H9 (cell line): ENCODE measurements at regions not wholly inside any gene's neighbourhood (a gene's known extent, or its start where the extent isn't known, plus 50 kb on each side); places are given as distances from the start of the nearest gene placed in this dataset.

Source experiments
- DNase-seq: peaks from one replicate; pipeline ENCODE4 v3.0.0-alpha.2; 2017
- H2AFZ ChIP-seq: one replicate; pipeline ENCODE4 v1.6.1; 2013; ENCODE audit warnings: mild to moderate bottlenecking, low read length, control low read depth, moderate library complexity
- H2AK5ac ChIP-seq: 2 replicates; pipeline ENCODE4 v1.6.1; 2013; ENCODE audit warnings: low read length, control low read depth, mixed read lengths; ENCODE audit not compliant: insufficient read length
- H2BK120ac ChIP-seq: one replicate; pipeline ENCODE4 v1.6.1; 2013; ENCODE audit warnings: low read depth, mild to moderate bottlenecking, low read length, control low read depth, inconsistent platforms; ENCODE audit not compliant: poor library complexity, severe bottlenecking
- H2BK12ac ChIP-seq: 2 replicates; pipeline ENCODE4 v1.6.1; 2013; ENCODE audit warnings: low read length, control low read depth, mixed read lengths, low read depth; ENCODE audit not compliant: insufficient read length
- H2BK15ac ChIP-seq: 2 replicates; pipeline ENCODE4 v1.6.1; 2013; ENCODE audit warnings: low read depth, low read length, control low read depth
- H2BK20ac ChIP-seq: one replicate; pipeline ENCODE4 v1.6.1; 2013; ENCODE audit warnings: low read depth, mild to moderate bottlenecking, low read length, control low read depth, inconsistent platforms; ENCODE audit not compliant: poor library complexity, severe bottlenecking
- H2BK5ac ChIP-seq: 2 replicates; pipeline ENCODE4 v1.6.1; 2013; ENCODE audit warnings: low read length, control low read depth, mixed read lengths; ENCODE audit not compliant: insufficient read length
- H3K14ac ChIP-seq: 2 replicates; pipeline ENCODE4 v1.6.1; 2013; ENCODE audit warnings: low read length, control low read depth; ENCODE audit not compliant: insufficient read depth
- H3K18ac ChIP-seq: 2 replicates; pipeline ENCODE4 v1.6.1; 2013; ENCODE audit warnings: low read depth, mild to moderate bottlenecking, mixed read lengths, low read length, control low read depth; ENCODE audit not compliant: insufficient read length
- H3K23ac ChIP-seq: 2 replicates; pipeline ENCODE4 v1.6.1; 2013; ENCODE audit warnings: low read length, control low read depth, mixed read lengths, low read depth; ENCODE audit not compliant: insufficient read length
- H3K23me2 ChIP-seq: 2 replicates; pipeline ENCODE4 v1.6.1; 2013; ENCODE audit warnings: low read depth, mild to moderate bottlenecking, mixed read lengths, low read length, control low read depth; ENCODE audit not compliant: insufficient read length, poor library complexity, severe bottlenecking
- H3K27ac ChIP-seq: 2 replicates; pipeline ENCODE4 v1.5.1; 2013; ENCODE audit warnings: low read length, control low read depth, mixed read lengths, low read depth; ENCODE audit not compliant: insufficient read length
- H3K27me3 ChIP-seq: 2 replicates; pipeline ENCODE4 v1.6.1; 2013; ENCODE audit warnings: low read length, control low read depth, inconsistent platforms; ENCODE audit not compliant: insufficient read depth
- H3K4ac ChIP-seq: 2 replicates; pipeline ENCODE4 v1.6.1; 2013; ENCODE audit warnings: low read depth, mild to moderate bottlenecking, control low read depth, inconsistent platforms, low read length, moderate library complexity
- H3K4me1 ChIP-seq: 2 replicates; pipeline ENCODE4 v1.6.1; 2013; ENCODE audit warnings: low read length, control low read depth, inconsistent platforms; ENCODE audit not compliant: insufficient read depth
- H3K4me2 ChIP-seq: 2 replicates; pipeline ENCODE4 v1.6.1; 2013; ENCODE audit warnings: low read length, control low read depth, mixed read lengths; ENCODE audit not compliant: insufficient read length, insufficient read depth
- H3K56ac ChIP-seq: 2 replicates; pipeline ENCODE4 v1.6.1; 2013; ENCODE audit warnings: low read depth, mild to moderate bottlenecking, mixed read lengths, low read length, control low read depth; ENCODE audit not compliant: insufficient read length
- H3K79me1 ChIP-seq: 2 replicates; pipeline ENCODE4 v1.6.1; 2013; ENCODE audit warnings: low read depth, mild to moderate bottlenecking, moderate library complexity, low read length, control low read depth, inconsistent platforms; ENCODE audit not compliant: insufficient read depth, poor library complexity, severe bottlenecking
- H3K79me2 ChIP-seq: 2 replicates; pipeline ENCODE4 v1.6.1; 2013; ENCODE audit warnings: low read length, control low read depth, inconsistent platforms; ENCODE audit not compliant: insufficient read depth
- H3K9ac ChIP-seq: 2 replicates; pipeline ENCODE4 v1.6.1; 2013; ENCODE audit warnings: low read length, control low read depth, mixed read lengths; ENCODE audit not compliant: insufficient read length; ENCODE audit errors: extremely low read depth
- H3K9me3 ChIP-seq: one replicate; pipeline ENCODE4 v1.6.1; 2013; ENCODE audit warnings: low read depth, low read length, inconsistent platforms; ENCODE audit not compliant: control insufficient read depth
- H3T11ph ChIP-seq: one replicate; pipeline ENCODE4 v1.6.1; 2013; ENCODE audit warnings: mild to moderate bottlenecking, low read length, control low read depth, inconsistent platforms
- H4K20me1 ChIP-seq: one replicate; pipeline ENCODE4 v1.6.1; 2013; ENCODE audit not compliant: control insufficient read depth, insufficient read length, insufficient read depth
- H4K5ac ChIP-seq: 2 replicates; pipeline ENCODE4 v1.6.1; 2013; ENCODE audit warnings: low read depth, mild to moderate bottlenecking, mixed read lengths, low read length, control low read depth; ENCODE audit not compliant: insufficient read length
- H4K8ac ChIP-seq: replicated peaks from 2 replicates; pipeline ENCODE4 v1.6.1; 2013; ENCODE audit warnings: low read length, control low read depth, mixed read lengths, low read depth; ENCODE audit not compliant: insufficient read length
- H4K91ac ChIP-seq: 2 replicates; pipeline ENCODE4 v1.6.1; 2013; ENCODE audit warnings: low read depth, mild to moderate bottlenecking, moderate library complexity, mixed read lengths, low read length, control low read depth; ENCODE audit not compliant: insufficient read length
- H3K27ac Mint-ChIP-seq, 3 experiments: 2 replicates in 2 of 3; 3 replicates in 1 of 3; pipeline ENCODE4 v1.8.0; 2020 to 2021; ENCODE audit warnings: mixed read lengths in 3 of 3, mild to moderate bottlenecking in 1 of 3, moderate library complexity in 1 of 3
- H3K27me3 Mint-ChIP-seq: 2 replicates; pipeline ENCODE4 v1.8.0; 2021; ENCODE audit warnings: low read depth, mild to moderate bottlenecking, moderate library complexity, mixed read lengths
- H3K36me3 Mint-ChIP-seq, 3 experiments: 2 replicates in 2 of 3; 3 replicates in 1 of 3; pipeline ENCODE4 v1.8.0; 2020 to 2021; ENCODE audit warnings: low read depth in 3 of 3, mixed read lengths in 3 of 3; ENCODE audit not compliant: insufficient read depth in 1 of 3
- H3K4me1 Mint-ChIP-seq, 2 experiments: 2 replicates each; pipeline ENCODE4 v1.8.0; 2020; ENCODE audit warnings: mixed read lengths in 2 of 2
- H3K4me3 Mint-ChIP-seq, 2 experiments: 2 replicates in 1 of 2; 3 replicates in 1 of 2; pipeline ENCODE4 v1.8.0; 2020 to 2021; ENCODE audit warnings: mild to moderate bottlenecking in 2 of 2, mixed read lengths in 2 of 2, moderate library complexity in 1 of 2
- H3K9me3 Mint-ChIP-seq, 2 experiments: 2 replicates in 1 of 2; 3 replicates in 1 of 2; pipeline ENCODE4 v1.8.0; 2020; ENCODE audit warnings: mild to moderate bottlenecking in 2 of 2, mixed read lengths in 2 of 2, moderate library complexity in 1 of 2
- CTCF ChIP-seq: fragments of 200-600 bp; sonication (generic); conservative IDR thresholded peaks from 3 replicates; pipeline ENCODE4 v1.8.0; 2021; ENCODE audit warnings: antibody characterized with exemption, mild to moderate bottlenecking
- WGBS: extraction: QIAGEN DNeasy Blood & Tissue Kit; methylation state at CpG from one replicate; pipeline ENCODE4 v1.1.7; 2013; ENCODE audit warnings: missing lambda C conversion rate, low lambda C conversion rate, mixed read lengths; ENCODE audit not compliant: insufficient read length; ENCODE audit errors: extremely low coverage; 5-methylcytosine and 5-hydroxymethylcytosine counted together

DNA sequence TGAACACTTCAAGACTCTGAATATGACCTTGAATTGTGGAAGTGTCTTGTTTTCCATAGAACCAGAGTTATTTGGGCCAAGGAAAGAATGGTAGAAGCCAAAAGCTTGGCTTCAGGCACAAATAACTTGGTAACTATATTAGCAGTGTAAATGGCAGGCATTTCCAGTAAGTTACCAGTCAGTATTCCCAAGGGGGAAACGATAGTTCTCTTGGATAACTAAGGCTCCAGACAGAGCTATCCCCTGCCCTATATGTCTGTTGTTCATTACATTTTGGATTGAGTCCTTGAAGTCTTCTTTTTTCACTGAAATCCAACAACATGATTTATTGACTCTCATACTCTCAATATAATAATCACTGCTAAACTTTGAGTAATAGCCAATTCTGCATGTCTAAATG, 364.1 kb downstream of the MAGEB5 start:
- no peaks in the 10 kb centered on the region for H4K20me1 ChIP-seq
- no peak overlapping the region for H4K5ac ChIP-seq
- no peak overlapping the region for H2AFZ ChIP-seq
- no CpG with 5 or more reads among the region's 1 CpG for WGBS
- no peak overlapping the region for H3K18ac ChIP-seq
- no peak overlapping the region for H2BK5ac ChIP-seq
- H3K27ac ChIP-seq = no peak overlapping the region
- no peak overlapping the region for H2BK12ac ChIP-seq
- H3K56ac ChIP-seq = no peak overlapping the region
- Mint-ChIP-seq H3K27me3 (no peaks in the 10 kb centered on the region), H3K36me3 (peaks cover 0 to 2% (median 0%) of the 10 kb centered on the region in 3 experiments; a peak in 2 of 7 replicates), H3K9me3 (peaks cover 50 to 62% of the 10 kb centered on the region in 2 experiments), H3K27ac (no peak overlapping the region), H3K4me1 (no peaks in the 10 kb centered on the region), H3K4me3 (no peak overlapping the region)
- H4K8ac ChIP-seq = no peak overlapping the region
- no peak overlapping the region for H3K14ac ChIP-seq
- H3T11ph ChIP-seq = no peak overlapping the region
- H2BK120ac ChIP-seq = no peak overlapping the region
- no peaks in the 10 kb centered on the region for H3K9me3 ChIP-seq
- no peak overlapping the region for H2AK5ac ChIP-seq
- no peaks in the 10 kb centered on the region for H3K23me2 ChIP-seq
- H3K27me3 ChIP-seq = no peaks in the 10 kb centered on the region
- no peak overlapping the region for H3K4me2 ChIP-seq
- H3K79me2 ChIP-seq = no peaks in the 10 kb centered on the region
- no peaks in the 10 kb centered on the region for H3K4me1 ChIP-seq
- no peak overlapping the region for H4K91ac ChIP-seq
- H3K79me1 ChIP-seq = no peaks in the 10 kb centered on the region
- H3K4ac ChIP-seq = no peak overlapping the region
- no peak overlapping the region for H3K23ac ChIP-seq
- H3K9ac ChIP-seq = no peak overlapping the region
- no peak for TF ChIP-seq CTCF
- no peak overlapping the region for H2BK15ac ChIP-seq
- no peak for DNase-seq
- no peak overlapping the region for H2BK20ac ChIP-seq
